Memory B cell (primary cell): ENCODE measurements at regions not wholly inside any gene's neighbourhood (a gene's known extent, or its start where the extent isn't known, plus 50 kb on each side); places are given as distances from the start of the nearest gene placed in this dataset.

Experiments
- ATAC-seq: fragments of 150-1000 bp; cut with Tn5 transposase; 2 replicates; pipeline ENCODE4 v1.10.0; 2021; ENCODE audit warnings: low read depth, mild to moderate bottlenecking, moderate library complexity
- DNase-seq, 2 donors: peaks; one replicate each; pipeline ENCODE4 v3.0.0; 2022; ENCODE audit warnings: low spot score in 2 of 2
- H3K27ac Mint-ChIP-seq: one replicate; pipeline ENCODE4 v1.8.0; 2022; ENCODE audit warnings: mild to moderate bottlenecking, moderate library complexity, mixed read lengths
- H3K27me3 Mint-ChIP-seq: one replicate; pipeline ENCODE4 v1.8.0; 2022; ENCODE audit warnings: mixed read lengths
- H3K36me3 Mint-ChIP-seq: one replicate; pipeline ENCODE4 v1.8.0; 2022; ENCODE audit warnings: mild to moderate bottlenecking, mixed read lengths
- H3K4me1 Mint-ChIP-seq: one replicate; pipeline ENCODE4 v1.8.0; 2022; ENCODE audit warnings: mixed read lengths
- H3K4me3 Mint-ChIP-seq: one replicate; pipeline ENCODE4 v1.8.0; 2022; ENCODE audit warnings: mild to moderate bottlenecking, moderate library complexity, mixed read lengths
- H3K9me3 Mint-ChIP-seq: one replicate; pipeline ENCODE4 v1.8.0; 2022; ENCODE audit warnings: mixed read lengths

GRCh38 chr3:190709351-190709773 is 153.1 kb downstream of the GMNC start:
- Mint-ChIP-seq H3K4me3 (no peak overlapping the region), H3K36me3 (no peaks in the 10 kb centered on the region), H3K9me3 (no peaks in the 10 kb centered on the region), H3K4me1 (no peaks in the 10 kb centered on the region), H3K27ac (no peak overlapping the region), H3K27me3 (peaks cover 3% of the 10 kb centered on the region)
- ATAC-seq (no peak), DNase-seq (no peak)
